ENCODE measurements at regions not wholly inside any gene's neighbourhood (a gene's known extent, or its start where the extent isn't known, plus 50 kb on each side); places are given as distances from the start of the nearest gene placed in this dataset.

DNA sequence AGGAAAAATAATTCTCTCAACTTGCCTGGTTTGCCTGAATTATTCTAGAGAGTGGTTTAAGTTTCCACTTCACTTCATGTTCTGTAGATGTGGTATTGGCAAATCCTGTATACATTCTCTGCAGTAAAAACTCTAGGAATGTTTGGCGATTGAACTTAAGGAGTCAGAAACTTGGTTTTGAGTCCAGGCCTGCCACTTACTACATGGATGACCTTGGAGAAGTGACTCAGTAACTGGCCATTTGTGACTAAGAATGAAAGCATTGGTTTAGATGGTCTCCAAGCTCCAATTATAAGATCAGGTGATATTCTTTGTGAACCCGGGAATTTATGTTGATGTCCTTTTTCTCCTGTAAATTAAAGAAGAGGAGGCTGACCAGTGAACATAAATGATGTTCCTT, 233.8 kb downstream of the GAS1 start:
- TF ChIP-seq, protein P1, sequence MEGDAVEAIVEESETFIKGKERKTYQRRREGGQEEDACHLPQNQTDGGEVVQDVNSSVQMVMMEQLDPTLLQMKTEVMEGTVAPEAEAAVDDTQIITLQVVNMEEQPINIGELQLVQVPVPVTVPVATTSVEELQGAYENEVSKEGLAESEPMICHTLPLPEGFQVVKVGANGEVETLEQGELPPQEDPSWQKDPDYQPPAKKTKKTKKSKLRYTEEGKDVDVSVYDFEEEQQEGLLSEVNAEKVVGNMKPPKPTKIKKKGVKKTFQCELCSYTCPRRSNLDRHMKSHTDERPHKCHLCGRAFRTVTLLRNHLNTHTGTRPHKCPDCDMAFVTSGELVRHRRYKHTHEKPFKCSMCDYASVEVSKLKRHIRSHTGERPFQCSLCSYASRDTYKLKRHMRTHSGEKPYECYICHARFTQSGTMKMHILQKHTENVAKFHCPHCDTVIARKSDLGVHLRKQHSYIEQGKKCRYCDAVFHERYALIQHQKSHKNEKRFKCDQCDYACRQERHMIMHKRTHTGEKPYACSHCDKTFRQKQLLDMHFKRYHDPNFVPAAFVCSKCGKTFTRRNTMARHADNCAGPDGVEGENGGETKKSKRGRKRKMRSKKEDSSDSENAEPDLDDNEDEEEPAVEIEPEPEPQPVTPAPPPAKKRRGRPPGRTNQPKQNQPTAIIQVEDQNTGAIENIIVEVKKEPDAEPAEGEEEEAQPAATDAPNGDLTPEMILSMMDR (IDR thresholded peaks at IDR 0.05), result no peak
- no peak for TF ChIP-seq EZH2 (IDR thresholded peaks at IDR 0.05; ENCODE audit: borderline replicate concordance, insufficient read depth, low read depth, low read length, poor library complexity, severe bottlenecking)
